ENCODE measurements at regions not wholly inside any gene's neighbourhood (a gene's known extent, or its start where the extent isn't known, plus 50 kb on each side); places are given as distances from the start of the nearest gene placed in this dataset.

DNA sequence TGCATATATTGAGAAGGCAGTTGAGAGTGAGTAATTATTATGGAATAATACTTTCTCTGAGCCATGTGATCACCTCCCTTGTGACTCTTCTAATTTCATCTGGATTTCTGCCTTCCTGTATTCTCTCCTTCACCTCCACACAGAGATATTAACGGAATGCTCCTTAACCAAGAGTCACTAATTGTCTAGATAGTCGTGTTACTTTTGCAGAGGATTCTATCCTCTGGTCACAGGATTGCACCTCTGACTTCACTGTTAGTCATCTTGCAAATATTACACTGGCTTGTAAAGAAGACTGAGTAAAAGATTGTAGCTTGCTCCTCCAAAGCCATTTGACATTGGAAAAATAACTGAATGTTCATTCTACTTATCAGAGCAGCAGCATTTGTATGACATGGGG lies 160.9 kb downstream of the SH2D1A start:
- TF ChIP-seq, protein P1, sequence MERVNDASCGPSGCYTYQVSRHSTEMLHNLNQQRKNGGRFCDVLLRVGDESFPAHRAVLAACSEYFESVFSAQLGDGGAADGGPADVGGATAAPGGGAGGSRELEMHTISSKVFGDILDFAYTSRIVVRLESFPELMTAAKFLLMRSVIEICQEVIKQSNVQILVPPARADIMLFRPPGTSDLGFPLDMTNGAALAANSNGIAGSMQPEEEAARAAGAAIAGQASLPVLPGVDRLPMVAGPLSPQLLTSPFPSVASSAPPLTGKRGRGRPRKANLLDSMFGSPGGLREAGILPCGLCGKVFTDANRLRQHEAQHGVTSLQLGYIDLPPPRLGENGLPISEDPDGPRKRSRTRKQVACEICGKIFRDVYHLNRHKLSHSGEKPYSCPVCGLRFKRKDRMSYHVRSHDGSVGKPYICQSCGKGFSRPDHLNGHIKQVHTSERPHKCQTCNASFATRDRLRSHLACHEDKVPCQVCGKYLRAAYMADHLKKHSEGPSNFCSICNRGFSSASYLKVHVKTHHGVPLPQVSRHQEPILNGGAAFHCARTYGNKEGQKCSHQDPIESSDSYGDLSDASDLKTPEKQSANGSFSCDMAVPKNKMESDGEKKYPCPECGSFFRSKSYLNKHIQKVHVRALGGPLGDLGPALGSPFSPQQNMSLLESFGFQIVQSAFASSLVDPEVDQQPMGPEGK (CRISPR knock-in tag; IDR thresholded peaks at IDR 0.05; ENCODE audit: borderline replicate concordance), result no peak
- TF ChIP-seq ZC3H10 (CRISPR knock-in tag; IDR thresholded peaks at IDR 0.05), result no peak
- TF ChIP-seq ARNTL (CRISPR knock-in tag; IDR thresholded peaks at IDR 0.05; ENCODE audit: borderline replicate concordance, low read depth), result no peak
- TF ChIP-seq, protein P2, sequence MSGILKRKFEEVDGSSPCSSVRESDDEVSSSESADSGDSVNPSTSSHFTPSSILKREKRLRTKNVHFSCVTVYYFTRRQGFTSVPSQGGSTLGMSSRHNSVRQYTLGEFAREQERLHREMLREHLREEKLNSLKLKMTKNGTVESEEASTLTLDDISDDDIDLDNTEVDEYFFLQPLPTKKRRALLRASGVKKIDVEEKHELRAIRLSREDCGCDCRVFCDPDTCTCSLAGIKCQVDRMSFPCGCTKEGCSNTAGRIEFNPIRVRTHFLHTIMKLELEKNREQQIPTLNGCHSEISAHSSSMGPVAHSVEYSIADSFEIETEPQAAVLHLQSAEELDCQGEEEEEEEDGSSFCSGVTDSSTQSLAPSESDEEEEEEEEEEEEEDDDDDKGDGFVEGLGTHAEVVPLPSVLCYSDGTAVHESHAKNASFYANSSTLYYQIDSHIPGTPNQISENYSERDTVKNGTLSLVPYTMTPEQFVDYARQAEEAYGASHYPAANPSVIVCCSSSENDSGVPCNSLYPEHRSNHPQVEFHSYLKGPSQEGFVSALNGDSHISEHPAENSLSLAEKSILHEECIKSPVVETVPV (CRISPR knock-in tag; IDR thresholded peaks at IDR 0.05), result no peak
- no peak for TF ChIP-seq GLIS3 (CRISPR knock-in tag; IDR thresholded peaks at IDR 0.05)
- no peak for TF ChIP-seq ZFP3 (CRISPR knock-in tag; IDR thresholded peaks at IDR 0.05)
- TF ChIP-seq, protein P3, sequence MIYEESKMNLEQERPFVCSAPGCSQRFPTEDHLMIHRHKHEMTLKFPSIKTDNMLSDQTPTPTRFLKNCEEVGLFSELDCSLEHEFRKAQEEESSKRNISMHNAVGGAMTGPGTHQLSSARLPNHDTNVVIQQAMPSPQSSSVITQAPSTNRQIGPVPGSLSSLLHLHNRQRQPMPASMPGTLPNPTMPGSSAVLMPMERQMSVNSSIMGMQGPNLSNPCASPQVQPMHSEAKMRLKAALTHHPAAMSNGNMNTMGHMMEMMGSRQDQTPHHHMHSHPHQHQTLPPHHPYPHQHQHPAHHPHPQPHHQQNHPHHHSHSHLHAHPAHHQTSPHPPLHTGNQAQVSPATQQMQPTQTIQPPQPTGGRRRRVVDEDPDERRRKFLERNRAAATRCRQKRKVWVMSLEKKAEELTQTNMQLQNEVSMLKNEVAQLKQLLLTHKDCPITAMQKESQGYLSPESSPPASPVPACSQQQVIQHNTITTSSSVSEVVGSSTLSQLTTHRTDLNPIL (CRISPR knock-in tag; IDR thresholded peaks at IDR 0.05; ENCODE audit: low read depth), result no peak
- no peak for TF ChIP-seq ISL1 (CRISPR knock-in tag; IDR thresholded peaks at IDR 0.05)
